NCI-H1436 treated with DMSO at 0.1 percent for 48 hours (cell line): ENCODE measurements at regions not wholly inside any gene's neighbourhood (a gene's known extent, or its start where the extent isn't known, plus 50 kb on each side); places are given as distances from the start of the nearest gene placed in this dataset.
"Not testable (repeated sequence)": the region's sequence is repeated elsewhere in the genome, so short reads cannot be mapped to it uniquely, and the experiment has no call there.

Experiments
- DNase-seq: peaks from one replicate; lab custom pipeline; 2025; lab: John Stamatoyannopoulos, UW

- DNase-seq = no peak
Observed at GRCh38 chr12:75759196-75759595, 247.8 kb upstream of the KRR1 start.

- no peak for DNase-seq
Observed at GRCh38 chr12:75756771-75757170, 245.4 kb upstream of the KRR1 start.

- no peak for DNase-seq
Observed at GRCh38 chr12:75756111-75756510, 244.7 kb upstream of the KRR1 start.

GRCh38 chr12:75754698-75755097 is 243.3 kb upstream of the KRR1 start:
- DNase-seq = no peak

GRCh38 chr12:75754141-75754540 is 242.7 kb upstream of the KRR1 start:
- DNase-seq = no peak

GRCh38 chr12:75751769-75752471 is 240.5 kb upstream of the KRR1 start:
- DNase-seq = no peak

GRCh38 chr12:75750716-75751306 is 239.4 kb upstream of the KRR1 start:
- no peak for DNase-seq

- not testable (repeated sequence) for DNase-seq
Observed at GRCh38 chr12:75748990-75749389, 237.6 kb upstream of the KRR1 start.

- no peak for DNase-seq
Observed at GRCh38 chr12:75748136-75748535, 236.7 kb upstream of the KRR1 start.

- no peak for DNase-seq
Observed at GRCh38 chr12:75747572-75748021, 236.2 kb upstream of the KRR1 start.

- DNase-seq = no peak
Observed at GRCh38 chr12:75746621-75747020, 235.2 kb upstream of the KRR1 start.

GRCh38 chr12:75744607-75745256 is 233.3 kb upstream of the KRR1 start:
- DNase-seq = no peak

- DNase-seq = no peak
Observed at GRCh38 chr12:75742961-75743360, 231.6 kb upstream of the KRR1 start.

- no peak for DNase-seq
Observed at GRCh38 chr12:75742048-75742447, 230.6 kb upstream of the KRR1 start.

- DNase-seq = no peak
Observed at GRCh38 chr12:75739912-75740311, 228.5 kb upstream of the KRR1 start.

GRCh38 chr12:75739098-75739497 is 227.7 kb upstream of the KRR1 start:
- DNase-seq = not testable (repeated sequence)

- no peak for DNase-seq
Observed at GRCh38 chr12:75738486-75738885, 227.1 kb upstream of the KRR1 start.

- no peak for DNase-seq
Observed at GRCh38 chr12:75735853-75736252, 224.4 kb upstream of the KRR1 start.

GRCh38 chr12:75728826-75729225 is 217.4 kb upstream of the KRR1 start:
- no peak for DNase-seq

- DNase-seq = no peak
Observed at GRCh38 chr12:75727577-75727976, 216.2 kb upstream of the KRR1 start.

- DNase-seq = no peak
Observed at GRCh38 chr12:75725521-75726111, 214.2 kb upstream of the KRR1 start.

- DNase-seq = no peak
Observed at GRCh38 chr12:75724928-75725312, 213.5 kb upstream of the KRR1 start.

- no peak for DNase-seq
Observed at GRCh38 chr12:75724307-75724927, 213.0 kb upstream of the KRR1 start.
